Esophagus muscularis mucosa (tissue), 4 donors: ENCODE measurements at regions not wholly inside any gene's neighbourhood (a gene's known extent, or its start where the extent isn't known, plus 50 kb on each side); places are given as distances from the start of the nearest gene placed in this dataset.

Source experiments
- DNase-seq: peaks from one replicate; pipeline ENCODE4 v3.0.0-alpha.2; 2017; ENCODE audit errors: extremely low spot score
- H3K27ac ChIP-seq, 4 donors: fragments of 200-600 bp; sonication (generic); replicated peaks in 1 of 4; 1 replicate in 3 of 4; 2 replicates in 1 of 4; pipeline ENCODE4 v1.5.1; 2016 to 2019; ENCODE audit warnings: mild to moderate bottlenecking in 1 of 4
- H3K27me3 ChIP-seq, 4 donors: fragments of 200-600 bp; sonication (generic); one replicate each; pipeline versions ENCODE4 v1.5.1 to v1.6.0; 2016 to 2019
- H3K36me3 ChIP-seq, 4 donors: fragments of 200-600 bp; sonication (generic); one replicate each; pipeline ENCODE4 v1.5.1; 2016 to 2019
- H3K4me1 ChIP-seq, 4 donors: fragments of 200-600 bp; sonication (generic); one replicate each; pipeline ENCODE4 v1.5.1; 2016 to 2019
- H3K4me3 ChIP-seq, 4 donors: fragments of 200-600 bp; sonication (generic); 1 replicate in 2 of 4; 2 replicates in 2 of 4; pipeline ENCODE4 v1.5.1; 2016 to 2019; ENCODE audit warnings: mild to moderate bottlenecking in 4 of 4, moderate library complexity in 1 of 4
- H3K9me3 ChIP-seq, 4 donors: fragments of 200-600 bp; sonication (generic); 1 replicate in 3 of 4; 2 replicates in 1 of 4; pipeline ENCODE4 v1.5.1; 2016 to 2019
- CTCF ChIP-seq, 3 experiments: fragments of 200-600 bp in 2 of 3; fragments of 450-650 bp in 1 of 3; sonication (generic) in 2 of 3; IDR thresholded peaks; one replicate each; pipeline ENCODE4 v1.5.1; 2017 to 2019; ENCODE audit warnings: antibody characterized with exemption in 3 of 3, mild to moderate bottlenecking in 2 of 3, moderate library complexity in 1 of 3
- EP300 ChIP-seq: sonication (generic); formaldehyde crosslinking; IDR thresholded peaks from one replicate; pipeline ENCODE4 v1.6.1; 2017; ENCODE audit warnings: antibody characterized with exemption
- POLR2A ChIP-seq: fragments of 450-650 bp; IDR thresholded peaks from one replicate; pipeline ENCODE4 v1.6.1; 2017; ENCODE audit warnings: antibody characterized with exemption, moderate library complexity, mild to moderate bottlenecking, low read depth
- POLR2AphosphoS5 ChIP-seq, 2 donors: sonication (generic); formaldehyde crosslinking; IDR thresholded peaks; one replicate each; pipeline ENCODE4 v1.6.1; 2017; ENCODE audit warnings: antibody characterized with exemption in 2 of 2
- WGBS: methylation state at CpG from one replicate; pipeline ENCODE4 v1.1.5; 2018; 5-methylcytosine and 5-hydroxymethylcytosine counted together
- intact Hi-C: fragments of 100-400 bp; cut with DNase I; formaldehyde crosslinking; loops from one replicate; pipeline ENCODE4 v1.15.1; 2023

- no peak for DNase-seq
Observed at GRCh38 chr16:55264949-55265348, 59.1 kb upstream of the IRX6 start.

GRCh38 chr16:55265926-55266325 is 58.1 kb upstream of the IRX6 start:
- DNase-seq, result no peak
- no peak overlapping the region for H3K4me3 ChIP-seq
- H3K9me3 ChIP-seq, result peaks cover 0 to 8% (median 4%) of the 10 kb centered on the region in 4 donors
- TF ChIP-seq CTCF (IDR thresholded peaks at IDR 0.05) (no peak), POLR2A (no peak), POLR2AphosphoS5 (IDR thresholded peaks at IDR 0.05) (no peak), EP300 (no peak)
- no peak overlapping the region for H3K27ac ChIP-seq
- 59% methylated on average over 2 of the region's 2 CpGs for WGBS
- H3K4me1 ChIP-seq, result no peaks in the 10 kb centered on the region
- no peaks in the 10 kb centered on the region for H3K36me3 ChIP-seq
- H3K27me3 ChIP-seq, result peaks cover 0 to 6% (median 0%) of the 10 kb centered on the region in 4 donors
- intact Hi-C loops, result no loop called here

More at GRCh38 chr16:55264949-55265348, 59.1 kb upstream of the IRX6 start:
- H3K4me1 ChIP-seq, result no peaks in the 10 kb centered on the region
- WGBS, result 76% methylated on average over 7 of the region's 7 CpGs
- TF ChIP-seq POLR2A (no peak), POLR2AphosphoS5 (IDR thresholded peaks at IDR 0.05) (no peak), EP300 (no peak), CTCF (IDR thresholded peaks at IDR 0.05) (no peak)
- peaks cover 0 to 6% (median 0%) of the 10 kb centered on the region in 4 donors for H3K27me3 ChIP-seq
- H3K36me3 ChIP-seq, result no peaks in the 10 kb centered on the region
- H3K9me3 ChIP-seq, result peaks cover 0 to 8% (median 4%) of the 10 kb centered on the region in 4 donors
- H3K4me3 ChIP-seq, result no peak overlapping the region
- no peak overlapping the region for H3K27ac ChIP-seq
- intact Hi-C loops, result no loop called here

- 79% methylated on average over 5 of the region's 5 CpGs for WGBS
- Histone ChIP-seq H3K36me3 (no peaks in the 10 kb centered on the region), H3K9me3 (no peaks in the 10 kb centered on the region), H3K4me1 (no peaks in the 10 kb centered on the region), H3K27me3 (peaks cover 0 to under 1% (median 0%) of the 10 kb centered on the region in 4 donors), H3K4me3 (no peak overlapping the region), H3K27ac (no peak overlapping the region)
- TF ChIP-seq POLR2A (no peak), POLR2AphosphoS5 (IDR thresholded peaks at IDR 0.05) (no peak), EP300 (no peak), CTCF (IDR thresholded peaks at IDR 0.05) (no peak)
- peak; percentile 72 for DNase-seq
- intact Hi-C loops, result no loop called here
Observed at GRCh38 chr16:55271945-55272513, 52.0 kb upstream of the IRX6 start.

GRCh38 chr16:55272744-55273143 is 51.3 kb upstream of the IRX6 start:
- TF ChIP-seq CTCF (IDR thresholded peaks at IDR 0.05) (no peak), EP300 (no peak), POLR2A (no peak), POLR2AphosphoS5 (IDR thresholded peaks at IDR 0.05) (no peak)
- intact Hi-C loops, result no loop called here
- H3K27ac ChIP-seq, result no peak overlapping the region
- H3K9me3 ChIP-seq, result no peaks in the 10 kb centered on the region
- H3K36me3 ChIP-seq, result no peaks in the 10 kb centered on the region
- no peak overlapping the region for H3K4me3 ChIP-seq
- DNase-seq, result no peak
- no peaks in the 10 kb centered on the region for H3K4me1 ChIP-seq
- peaks cover 0 to 4% (median 0%) of the 10 kb centered on the region in 4 donors for H3K27me3 ChIP-seq
- WGBS, result 58% methylated on average over 1 of the region's 1 CpG

- no peak for TF ChIP-seq CTCF (IDR thresholded peaks at IDR 0.05)
- no peak for TF ChIP-seq POLR2AphosphoS5 (IDR thresholded peaks at IDR 0.05)
- intact Hi-C loops, result no loop called here
- H3K4me1 ChIP-seq, result no peaks in the 10 kb centered on the region
- H3K36me3 ChIP-seq, result no peaks in the 10 kb centered on the region
- H3K9me3 ChIP-seq, result no peaks in the 10 kb centered on the region
- DNase-seq, result peak; percentile 53
- peaks cover 0 to 4% (median 0%) of the 10 kb centered on the region in 4 donors for H3K27me3 ChIP-seq
- H3K27ac ChIP-seq, result no peak overlapping the region
- no peak overlapping the region for H3K4me3 ChIP-seq
- 85% methylated on average over 7 of the region's 7 CpGs for WGBS
Observed at GRCh38 chr16:55273356-55273755, 50.6 kb upstream of the IRX6 start.
